ENCODE measurements at regions not wholly inside any gene's neighbourhood (a gene's known extent, or its start where the extent isn't known, plus 50 kb on each side); places are given as distances from the start of the nearest gene placed in this dataset.

DNA sequence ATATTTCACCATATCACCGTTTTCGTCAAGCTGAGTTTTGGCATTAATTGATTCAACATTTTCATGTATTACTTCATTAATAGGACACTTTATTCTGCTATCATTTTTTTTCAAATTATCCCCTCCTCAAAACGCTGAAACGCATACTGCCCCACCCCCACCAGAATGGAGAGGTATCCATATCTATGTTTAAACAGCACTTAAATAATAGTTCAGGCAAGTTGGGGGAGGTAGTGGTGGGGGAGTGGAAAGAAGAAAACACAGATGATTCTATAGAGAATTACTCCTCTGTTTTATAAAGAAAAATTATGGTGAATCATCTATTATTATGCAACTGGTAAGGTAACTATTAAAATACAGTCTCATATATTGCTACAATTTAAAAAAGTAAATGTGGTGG is 314.4 kb upstream of the ZEB2 start:
- TF ChIP-seq BACH2 (CRISPR knock-in tag; IDR thresholded peaks at IDR 0.05; ENCODE audit: borderline replicate concordance) (no peak), SNAI2 (CRISPR knock-in tag; IDR thresholded peaks at IDR 0.05) (no peak), OSR1 (CRISPR knock-in tag; IDR thresholded peaks at IDR 0.05) (no peak)
- TF ChIP-seq, protein P1, sequence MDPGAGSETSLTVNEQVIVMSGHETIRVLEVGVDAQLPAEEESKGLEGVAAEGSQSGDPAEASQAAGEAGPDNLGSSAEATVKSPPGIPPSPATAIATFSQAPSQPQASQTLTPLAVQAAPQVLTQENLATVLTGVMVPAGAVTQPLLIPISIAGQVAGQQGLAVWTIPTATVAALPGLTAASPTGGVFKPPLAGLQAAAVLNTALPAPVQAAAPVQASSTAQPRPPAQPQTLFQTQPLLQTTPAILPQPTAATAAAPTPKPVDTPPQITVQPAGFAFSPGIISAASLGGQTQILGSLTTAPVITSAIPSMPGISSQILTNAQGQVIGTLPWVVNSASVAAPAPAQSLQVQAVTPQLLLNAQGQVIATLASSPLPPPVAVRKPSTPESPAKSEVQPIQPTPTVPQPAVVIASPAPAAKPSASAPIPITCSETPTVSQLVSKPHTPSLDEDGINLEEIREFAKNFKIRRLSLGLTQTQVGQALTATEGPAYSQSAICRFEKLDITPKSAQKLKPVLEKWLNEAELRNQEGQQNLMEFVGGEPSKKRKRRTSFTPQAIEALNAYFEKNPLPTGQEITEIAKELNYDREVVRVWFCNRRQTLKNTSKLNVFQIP (CRISPR knock-in tag; IDR thresholded peaks at IDR 0.05; ENCODE audit: borderline replicate concordance, low read depth), result no peak
